NT2/D1 (cell line): ENCODE measurements at regions not wholly inside any gene's neighbourhood (a gene's known extent, or its start where the extent isn't known, plus 50 kb on each side); places are given as distances from the start of the nearest gene placed in this dataset.

Experiments used
- SUZ12 ChIP-seq: IDR thresholded peaks from 2 replicates; pipeline ENCODE4 v1.6.1; 2011; ENCODE audit not compliant: insufficient read length, insufficient read depth; ENCODE audit errors: extremely low read depth
- YY1 ChIP-seq: IDR thresholded peaks from 2 replicates; pipeline ENCODE4 v1.6.1; 2011; ENCODE audit not compliant: insufficient read length, insufficient read depth
- ZNF274 ChIP-seq: IDR thresholded peaks from 2 replicates; pipeline ENCODE4 v1.6.1; 2011; ENCODE audit warnings: mild to moderate bottlenecking, low read depth, low read length

GRCh38 chr10:91034042-91034441 lies 113.2 kb upstream of the ANKRD1 start:
- TF ChIP-seq YY1 = no peak
- TF ChIP-seq SUZ12 = no peak
- no peak for TF ChIP-seq ZNF274
